ENCODE measurements at regions not wholly inside any gene's neighbourhood (a gene's known extent, or its start where the extent isn't known, plus 50 kb on each side); places are given as distances from the start of the nearest gene placed in this dataset.

DNA sequence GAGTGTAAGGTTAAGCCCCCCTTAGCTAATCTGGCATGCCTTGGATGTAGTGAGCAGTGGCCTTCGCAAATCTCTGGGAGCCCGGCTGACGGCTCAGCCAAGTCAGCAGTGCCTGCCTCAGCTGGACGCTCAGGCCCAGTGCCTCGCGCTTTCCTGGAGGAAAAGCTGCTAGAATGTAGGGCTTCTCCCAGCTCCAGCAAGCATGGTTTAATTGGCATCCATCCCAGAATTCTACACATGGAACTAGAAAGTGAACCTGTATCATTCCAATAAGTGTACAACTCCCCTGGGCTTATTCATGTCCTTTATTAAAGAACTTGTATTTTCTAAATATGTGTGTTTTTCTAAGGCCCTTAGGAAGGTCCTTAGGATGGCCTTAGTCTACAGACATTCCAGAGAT, 287.8 kb upstream of the SHH start:
- H3K36me3 Mint-ChIP-seq (ENCODE audit: low read depth): no peaks in the 10 kb centered on the region
- no peaks in the 10 kb centered on the region for H3K9me3 Mint-ChIP-seq
- no peaks in the 10 kb centered on the region for H3K4me1 Mint-ChIP-seq (ENCODE audit: low read depth)
- H3K4me3 Mint-ChIP-seq: no peak overlapping the region
- no peak overlapping the region for H3K27ac Mint-ChIP-seq
- H3K27me3 Mint-ChIP-seq: no peaks in the 10 kb centered on the region
- intact Hi-C loops (cut with micrococcal nuclease): no loop called here

DNA sequence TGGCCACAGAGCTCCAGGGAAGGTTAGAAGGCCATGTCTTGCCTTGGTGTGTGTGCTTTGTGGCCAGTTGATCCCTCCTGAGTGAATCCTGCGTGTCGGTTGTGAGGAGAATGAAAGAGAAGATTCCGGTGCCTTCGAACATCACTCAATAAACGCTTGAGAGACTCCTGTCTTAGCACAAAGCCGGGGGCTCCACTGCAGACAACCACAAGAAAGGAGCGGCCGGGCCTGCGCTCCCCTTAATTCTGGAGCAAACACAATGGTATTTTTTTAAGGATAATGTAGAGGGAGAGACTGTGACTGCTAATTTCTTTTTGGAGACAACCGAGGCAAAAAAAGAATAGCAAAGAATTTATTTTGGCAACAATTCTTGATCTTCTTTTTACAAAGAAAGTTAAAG, 286.8 kb upstream of the SHH start:
- H3K9me3 Mint-ChIP-seq: no peaks in the 10 kb centered on the region
- H3K36me3 Mint-ChIP-seq (ENCODE audit: low read depth): no peaks in the 10 kb centered on the region
- intact Hi-C loops (cut with micrococcal nuclease): no loop called here
- no peaks in the 10 kb centered on the region for H3K27me3 Mint-ChIP-seq
- no peaks in the 10 kb centered on the region for H3K4me1 Mint-ChIP-seq (ENCODE audit: low read depth)
- H3K4me3 Mint-ChIP-seq: no peak overlapping the region
- H3K27ac Mint-ChIP-seq: no peak overlapping the region

DNA sequence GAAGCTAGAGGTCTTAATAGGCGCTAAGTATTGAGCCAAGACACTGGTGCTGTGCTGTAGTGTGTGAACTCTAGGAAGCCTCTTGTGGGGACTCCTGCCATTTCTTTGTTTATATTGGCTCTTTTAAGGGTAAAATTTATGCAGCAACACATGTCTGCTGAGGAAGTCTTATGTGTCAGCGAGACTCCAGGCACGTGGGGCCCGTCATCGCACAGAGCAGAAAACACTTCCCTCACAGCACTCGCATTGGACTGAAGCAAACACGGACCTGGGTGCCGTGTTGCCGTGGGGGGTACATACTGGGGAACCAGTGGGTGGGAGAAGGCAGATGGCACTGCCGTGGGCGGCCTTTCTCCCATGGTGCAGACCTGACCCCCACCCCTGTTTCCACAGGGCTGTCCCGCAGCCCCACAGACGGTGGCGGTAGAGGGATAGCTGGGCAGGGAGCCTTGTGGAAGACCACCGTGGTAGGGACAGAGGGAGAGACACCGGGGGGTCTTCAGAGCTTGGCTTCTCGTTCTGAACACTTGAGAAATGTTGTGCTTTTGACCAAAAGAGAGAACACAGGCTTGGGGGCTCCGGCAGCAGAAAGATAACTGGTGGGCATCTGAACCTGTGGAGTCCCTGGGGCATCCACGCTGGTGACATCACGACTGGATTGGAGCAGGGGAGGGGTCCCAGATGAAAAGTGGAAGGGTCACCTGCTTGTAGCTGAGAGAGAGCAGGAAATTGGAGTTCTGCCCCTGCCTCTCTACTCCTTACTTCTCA, 284.7 kb upstream of the SHH start:
- H3K36me3 Mint-ChIP-seq (ENCODE audit: low read depth): no peaks in the 10 kb centered on the region
- no peak overlapping the region for H3K27ac Mint-ChIP-seq
- H3K4me3 Mint-ChIP-seq: no peak overlapping the region
- intact Hi-C loops (cut with micrococcal nuclease): no loop called here
- H3K9me3 Mint-ChIP-seq: no peaks in the 10 kb centered on the region
- H3K27me3 Mint-ChIP-seq: no peaks in the 10 kb centered on the region
- no peaks in the 10 kb centered on the region for H3K4me1 Mint-ChIP-seq (ENCODE audit: low read depth)

DNA sequence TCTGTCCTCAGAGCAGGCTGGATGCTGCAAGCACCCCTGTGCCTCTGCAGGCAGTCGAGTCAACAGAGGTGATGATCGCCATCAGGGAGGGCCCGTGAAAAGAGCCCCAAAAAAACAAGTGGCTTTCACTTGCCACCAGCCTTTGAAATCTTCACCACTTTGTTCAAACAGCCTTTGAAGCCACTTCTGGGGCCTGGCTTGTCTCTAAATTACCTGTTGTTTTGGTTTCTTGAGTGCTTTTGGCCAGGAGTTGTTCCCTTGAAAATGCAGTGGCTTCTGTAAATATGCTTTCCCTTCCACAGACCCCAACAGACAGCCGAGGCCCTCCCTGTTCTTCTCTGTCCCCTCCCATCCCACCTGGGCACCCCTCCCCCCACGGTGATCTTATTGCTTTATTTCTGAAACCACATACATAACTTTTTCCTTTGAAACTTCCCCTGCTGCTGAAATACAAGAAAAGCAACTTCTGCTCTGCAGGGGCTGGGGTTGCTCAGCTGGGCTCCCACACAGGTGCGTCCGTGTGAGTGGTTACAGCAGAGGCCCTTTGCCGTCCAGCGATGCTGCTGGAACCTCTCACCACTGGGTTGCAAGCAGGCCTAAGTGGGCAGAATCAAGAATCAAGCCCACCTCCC, 283.8 kb upstream of the SHH start:
- Mint-ChIP-seq H3K36me3 (ENCODE audit: low read depth) (no peaks in the 10 kb centered on the region), H3K4me3 (no peak overlapping the region), H3K27me3 (no peaks in the 10 kb centered on the region), H3K4me1 (ENCODE audit: low read depth) (no peaks in the 10 kb centered on the region), H3K27ac (no peak overlapping the region), H3K9me3 (no peaks in the 10 kb centered on the region)
- intact Hi-C loops (cut with micrococcal nuclease): no loop called here

DNA sequence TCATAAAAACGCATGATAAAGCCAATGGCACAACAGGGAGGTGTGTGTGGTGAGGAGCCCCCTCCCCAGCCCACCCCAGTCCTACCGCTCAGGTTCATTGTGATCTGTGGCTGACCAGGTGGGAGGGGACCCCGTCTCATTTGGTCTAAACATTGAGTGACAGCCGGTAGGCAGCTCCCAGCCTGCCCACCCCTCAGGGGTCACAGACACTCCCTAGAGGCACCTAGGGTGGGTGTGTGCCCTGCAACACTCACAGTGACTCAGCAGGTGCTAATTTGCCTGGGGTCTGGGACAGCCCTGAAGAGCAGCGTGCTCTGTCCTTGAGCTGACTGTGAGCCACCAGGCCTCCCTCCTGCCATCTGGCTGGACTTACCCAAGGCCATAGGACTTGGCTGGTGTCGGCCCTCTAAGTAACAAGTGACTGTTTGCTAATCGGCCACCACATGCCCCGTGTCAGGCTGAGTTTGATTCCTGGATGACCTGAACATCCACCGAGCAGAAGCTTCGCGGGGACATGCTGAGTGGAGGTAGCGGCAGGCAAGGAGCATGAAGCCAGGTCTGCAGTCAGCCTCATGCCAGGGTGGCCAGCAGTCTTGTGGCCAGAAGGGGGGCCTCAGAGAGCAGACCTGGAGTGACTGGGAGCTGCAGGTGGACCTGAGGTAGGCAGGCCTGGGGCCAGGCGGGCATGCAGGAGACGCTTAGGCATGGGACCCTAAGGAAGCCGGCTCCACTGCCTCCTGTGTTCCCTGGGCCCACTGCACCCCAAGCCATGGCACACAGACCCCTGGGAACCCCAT, 282.3 kb upstream of the SHH start:
- intact Hi-C loops (cut with micrococcal nuclease): no loop called here
- Mint-ChIP-seq H3K9me3 (no peaks in the 10 kb centered on the region), H3K36me3 (ENCODE audit: low read depth) (no peaks in the 10 kb centered on the region), H3K27me3 (no peaks in the 10 kb centered on the region), H3K4me3 (no peak overlapping the region), H3K4me1 (ENCODE audit: low read depth) (no peaks in the 10 kb centered on the region), H3K27ac (no peak overlapping the region)

DNA sequence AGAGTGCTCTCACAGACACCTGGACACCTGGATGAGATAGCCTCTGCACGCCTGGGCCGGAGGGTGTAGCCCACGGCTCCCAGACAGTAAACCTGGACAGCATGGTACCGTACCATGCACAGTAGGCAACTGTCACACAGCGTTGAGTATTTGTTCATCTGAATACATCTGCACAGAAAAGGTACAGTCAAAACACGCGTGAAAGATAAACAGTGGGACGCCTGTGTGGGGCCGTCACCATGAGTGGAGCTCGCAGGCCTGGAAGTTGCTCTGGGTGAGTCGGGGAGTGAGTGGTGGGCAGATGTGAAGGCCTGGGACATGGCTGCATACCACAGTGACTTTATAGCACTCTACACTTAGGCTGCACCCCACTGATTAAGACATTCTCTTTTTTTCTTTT, 280.0 kb upstream of the SHH start:
- H3K4me3 Mint-ChIP-seq: no peak overlapping the region
- no peaks in the 10 kb centered on the region for H3K9me3 Mint-ChIP-seq
- no peak overlapping the region for H3K27ac Mint-ChIP-seq
- H3K4me1 Mint-ChIP-seq (ENCODE audit: low read depth): no peaks in the 10 kb centered on the region
- no peaks in the 10 kb centered on the region for H3K36me3 Mint-ChIP-seq (ENCODE audit: low read depth)
- intact Hi-C loops (cut with micrococcal nuclease): no loop called here
- H3K27me3 Mint-ChIP-seq: no peaks in the 10 kb centered on the region

DNA sequence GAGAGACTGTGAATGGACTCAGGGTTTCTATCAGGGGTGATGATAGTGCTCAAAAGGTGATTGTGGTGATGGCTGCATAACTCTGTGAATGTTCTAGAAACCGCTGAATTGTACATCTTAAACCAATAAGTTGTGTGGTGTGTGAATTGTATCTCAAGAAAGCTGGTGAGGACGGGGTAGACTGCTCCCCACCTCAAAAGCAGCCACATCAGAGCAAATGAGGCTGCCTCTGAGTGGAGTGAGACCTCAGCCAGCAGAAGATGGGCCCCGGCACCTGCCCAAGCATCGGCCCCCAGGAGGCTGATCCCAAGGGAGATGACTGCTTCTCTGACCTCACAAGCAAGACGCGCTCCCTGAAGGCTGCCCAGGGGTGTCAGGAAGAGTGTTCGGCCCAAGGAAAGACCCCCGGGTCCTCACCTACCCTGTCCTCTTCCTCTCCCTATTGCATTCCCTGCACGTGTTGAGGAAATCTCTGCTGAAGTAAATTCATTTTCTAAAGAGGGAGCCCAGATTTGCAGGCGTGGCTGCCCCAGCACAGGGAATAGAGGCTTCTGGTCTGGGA, 279.3 kb upstream of the SHH start:
- no peak overlapping the region for H3K27ac Mint-ChIP-seq

DNA sequence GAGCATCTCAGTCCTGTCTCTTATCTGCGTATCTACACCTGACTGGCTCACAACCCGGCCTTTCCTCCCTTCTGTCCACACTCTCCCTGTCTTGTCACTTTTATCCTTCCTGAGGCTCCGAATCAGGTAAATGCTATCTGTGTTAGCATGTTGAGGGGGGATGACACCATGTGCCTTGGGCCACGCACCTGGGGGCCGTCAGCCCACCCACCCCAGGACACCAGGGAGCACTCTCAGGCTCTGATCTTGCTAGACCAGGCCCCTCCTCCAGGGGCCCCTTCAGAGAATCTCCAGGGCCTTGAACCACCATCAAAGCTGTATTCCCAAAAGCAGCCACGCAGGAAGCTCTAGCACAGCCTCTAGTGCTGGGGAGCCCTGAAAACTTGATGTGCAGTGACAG, 278.7 kb upstream of the SHH start:
- H3K4me3 Mint-ChIP-seq: no peak overlapping the region
- H3K27ac Mint-ChIP-seq: no peak overlapping the region
- intact Hi-C loops (cut with micrococcal nuclease): no loop called here

More for the DNA sequence above, 279.3 kb upstream of the SHH start:
- no peak overlapping the region for H3K4me3 Mint-ChIP-seq
- intact Hi-C loops (cut with micrococcal nuclease): no loop called here
- no peaks in the 10 kb centered on the region for H3K36me3 Mint-ChIP-seq (ENCODE audit: low read depth)
- no peaks in the 10 kb centered on the region for H3K27me3 Mint-ChIP-seq
- no peaks in the 10 kb centered on the region for H3K9me3 Mint-ChIP-seq
- no peaks in the 10 kb centered on the region for H3K4me1 Mint-ChIP-seq (ENCODE audit: low read depth)

DNA sequence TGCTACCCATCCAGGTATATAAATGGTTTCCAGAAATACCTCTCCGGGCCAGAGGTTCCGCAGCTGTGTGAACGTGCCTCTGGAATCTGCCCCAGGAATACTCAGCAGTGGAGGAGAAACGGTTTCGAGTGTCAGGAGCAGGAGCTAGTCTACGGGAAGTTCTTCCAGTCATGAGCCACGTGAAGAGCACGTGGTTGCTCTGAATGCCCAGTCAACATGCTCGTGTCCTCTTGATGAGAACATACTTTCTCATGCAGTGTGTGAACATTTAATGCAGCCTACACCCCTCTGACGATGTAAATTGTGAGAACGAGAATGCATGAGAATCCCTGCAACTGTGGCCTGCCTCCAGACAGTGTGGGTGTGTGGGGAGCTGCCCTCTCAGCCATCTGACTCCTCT, 277.0 kb upstream of the SHH start:
- Mint-ChIP-seq H3K36me3 (ENCODE audit: low read depth) (no peaks in the 10 kb centered on the region), H3K27me3 (no peaks in the 10 kb centered on the region), H3K4me3 (no peak overlapping the region), H3K4me1 (ENCODE audit: low read depth) (no peaks in the 10 kb centered on the region), H3K27ac (no peak overlapping the region), H3K9me3 (no peaks in the 10 kb centered on the region)
- intact Hi-C loops (cut with micrococcal nuclease): no loop called here

More for the DNA sequence above, 278.7 kb upstream of the SHH start:
- no peaks in the 10 kb centered on the region for H3K9me3 Mint-ChIP-seq
- H3K27me3 Mint-ChIP-seq: no peaks in the 10 kb centered on the region
- no peaks in the 10 kb centered on the region for H3K4me1 Mint-ChIP-seq (ENCODE audit: low read depth)
- H3K36me3 Mint-ChIP-seq (ENCODE audit: low read depth): no peaks in the 10 kb centered on the region

DNA sequence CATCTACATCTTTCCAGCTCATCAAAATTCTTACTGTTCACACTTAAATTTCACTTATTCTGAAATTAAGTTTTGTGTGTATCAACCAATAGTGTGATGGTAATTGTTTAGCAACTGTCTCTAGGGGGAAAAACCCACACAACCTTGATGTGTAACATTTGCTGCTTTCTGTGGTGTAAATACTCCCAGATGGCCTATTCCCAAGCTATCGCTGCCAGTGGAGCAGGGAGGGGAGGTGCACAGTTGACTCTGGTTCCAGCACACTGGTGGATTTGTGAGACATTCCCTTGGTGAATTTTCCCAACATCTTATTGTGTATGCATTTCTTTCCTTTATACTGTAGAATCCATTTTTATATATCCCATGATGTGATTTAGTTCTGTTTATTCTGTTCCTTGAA, 275.9 kb upstream of the SHH start:
- H3K9me3 Mint-ChIP-seq: no peaks in the 10 kb centered on the region
- H3K4me3 Mint-ChIP-seq: no peak overlapping the region
- H3K27ac Mint-ChIP-seq: no peak overlapping the region
- H3K36me3 Mint-ChIP-seq (ENCODE audit: low read depth): no peaks in the 10 kb centered on the region
- H3K27me3 Mint-ChIP-seq: no peaks in the 10 kb centered on the region
- no peaks in the 10 kb centered on the region for H3K4me1 Mint-ChIP-seq (ENCODE audit: low read depth)
- intact Hi-C loops (cut with micrococcal nuclease): no loop called here

DNA sequence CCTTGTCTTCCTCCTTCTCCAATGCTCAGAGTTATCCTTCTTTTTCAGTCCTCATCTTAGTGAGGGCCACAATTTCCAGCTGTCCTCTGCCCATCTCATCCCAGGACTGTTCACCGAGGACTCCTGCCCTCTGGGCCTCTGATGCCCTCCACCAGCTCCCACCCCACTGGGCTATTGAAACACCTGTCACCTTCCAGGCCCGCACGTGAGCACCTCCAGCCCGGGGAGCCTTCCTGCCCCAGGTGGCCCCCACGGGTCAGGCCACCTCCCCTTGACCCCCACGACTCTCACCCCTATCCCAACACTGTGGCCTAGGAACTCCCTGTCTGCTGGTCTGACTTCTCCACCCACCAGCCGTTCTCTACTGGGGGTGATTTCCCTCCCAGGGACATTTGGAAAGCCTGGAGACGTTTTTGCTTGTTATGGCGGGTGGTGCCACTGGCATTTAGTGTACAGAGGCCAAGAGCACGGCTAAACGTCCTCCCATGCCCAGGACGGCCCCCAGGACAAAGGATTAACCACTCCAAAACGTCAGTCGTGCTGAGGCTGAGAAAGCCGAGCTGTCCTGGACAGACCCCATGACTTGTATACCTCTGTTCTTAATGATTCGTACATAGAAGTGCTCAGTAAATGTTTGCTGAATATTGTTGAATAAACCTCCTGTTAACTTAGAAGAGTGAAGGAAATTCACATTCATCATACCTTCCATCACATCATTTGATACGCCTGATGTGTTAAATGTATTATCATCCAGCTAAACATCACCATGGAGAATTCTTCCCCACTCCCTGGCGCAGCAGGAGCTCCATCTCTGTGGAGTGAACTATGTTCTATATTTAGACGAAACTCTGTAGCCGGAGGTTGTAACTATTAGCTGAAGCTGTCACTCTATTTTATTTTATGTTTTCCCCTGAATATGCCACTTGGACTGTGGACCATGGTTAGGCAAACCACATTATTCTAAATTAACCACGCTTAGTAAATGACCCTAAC, 270.1 kb upstream of the SHH start:
- Mint-ChIP-seq H3K27ac (no peak overlapping the region), H3K36me3 (ENCODE audit: low read depth) (no peaks in the 10 kb centered on the region), H3K9me3 (no peaks in the 10 kb centered on the region), H3K27me3 (peaks cover 2% of the 10 kb centered on the region), H3K4me1 (ENCODE audit: low read depth) (no peaks in the 10 kb centered on the region), H3K4me3 (no peak overlapping the region)
- intact Hi-C loops (cut with micrococcal nuclease): no loop called here

DNA sequence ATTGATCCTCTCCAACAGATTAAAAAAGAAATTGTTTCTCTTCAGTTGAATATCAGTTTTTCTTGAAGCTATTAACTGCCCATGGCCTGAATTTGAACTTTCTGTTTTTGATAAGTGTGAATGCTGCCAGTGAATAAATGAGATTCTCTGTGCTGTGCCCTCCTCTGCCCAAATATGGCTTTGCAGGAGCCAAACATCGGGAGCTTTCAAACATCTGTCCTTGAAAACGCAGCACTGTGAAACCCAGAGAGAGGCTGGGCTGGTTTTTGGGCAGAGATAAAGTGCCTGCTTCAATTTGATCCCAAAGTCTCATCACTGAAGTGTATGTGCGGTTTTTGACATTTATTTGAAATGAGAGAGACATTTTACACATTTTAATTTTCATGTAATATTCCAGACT, 268.3 kb upstream of the SHH start:
- no peaks in the 10 kb centered on the region for H3K36me3 Mint-ChIP-seq (ENCODE audit: low read depth)
- intact Hi-C loops (cut with micrococcal nuclease): no loop called here
- H3K4me3 Mint-ChIP-seq: no peak overlapping the region
- H3K27ac Mint-ChIP-seq: no peak overlapping the region
- H3K9me3 Mint-ChIP-seq: no peaks in the 10 kb centered on the region
- no peaks in the 10 kb centered on the region for H3K4me1 Mint-ChIP-seq (ENCODE audit: low read depth)
- H3K27me3 Mint-ChIP-seq: peaks cover 2% of the 10 kb centered on the region

DNA sequence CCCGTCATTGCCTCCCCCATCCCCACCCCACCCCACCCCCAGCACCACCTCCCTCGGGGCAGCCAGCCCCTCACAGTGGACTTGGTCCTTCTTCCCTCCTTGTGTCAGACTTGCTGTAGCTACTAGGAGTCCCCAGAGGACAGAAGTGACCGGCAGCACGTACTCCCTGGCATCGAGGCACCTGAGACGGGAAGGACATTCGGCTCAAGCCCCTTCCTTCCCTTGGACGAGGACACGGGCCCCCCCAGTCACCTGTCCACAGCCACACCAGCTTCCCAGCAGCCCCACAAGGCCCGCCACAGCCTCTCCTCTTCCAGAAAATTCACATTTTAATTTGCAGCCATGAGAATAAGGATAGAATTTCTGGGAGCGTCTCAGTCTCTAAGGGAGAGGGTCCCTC, 267.8 kb upstream of the SHH start:
- H3K9me3 Mint-ChIP-seq: no peaks in the 10 kb centered on the region
- H3K27ac Mint-ChIP-seq: no peak overlapping the region
- H3K27me3 Mint-ChIP-seq: peaks cover 2% of the 10 kb centered on the region
- intact Hi-C loops (cut with micrococcal nuclease): no loop called here
- no peaks in the 10 kb centered on the region for H3K36me3 Mint-ChIP-seq (ENCODE audit: low read depth)
- H3K4me1 Mint-ChIP-seq (ENCODE audit: low read depth): no peaks in the 10 kb centered on the region
- no peak overlapping the region for H3K4me3 Mint-ChIP-seq

All from dendritic cell treated with granulocyte-macrophage colony-stimulating factor and Interleukin-4, amounts not matched to agents 40 ng/mL and 50 ng/mL, for 4 days (primary cell).